Thoracic aorta (tissue), 2 donors: ENCODE measurements at regions not wholly inside any gene's neighbourhood (a gene's known extent, or its start where the extent isn't known, plus 50 kb on each side); places are given as distances from the start of the nearest gene placed in this dataset.

Experiments
- ATAC-seq: fragments of 150-250 bp; one replicate; pipeline ENCODE4 v1.8.0; 2017; ENCODE audit warnings: low read depth; ENCODE audit not compliant: insufficient number of reproducible peaks, low FRiP score
- DNase-seq: peaks from one replicate; pipeline ENCODE4 v3.0.0-alpha.2; 2020; ENCODE audit warnings: low spot score
- H3K27ac ChIP-seq, 2 donors: fragments of 200-600 bp; sonication (generic); 1 replicate in 1 of 2; 2 replicates in 1 of 2; pipeline ENCODE4 v1.5.1; 2016; ENCODE audit warnings: mild to moderate bottlenecking in 2 of 2, moderate library complexity in 2 of 2
- H3K27me3 ChIP-seq: fragments of 200-600 bp; sonication (generic); replicated peaks from 2 replicates; pipeline ENCODE4 v1.6.0; 2016; ENCODE audit warnings: mild to moderate bottlenecking; ENCODE audit not compliant: insufficient read depth
- H3K36me3 ChIP-seq: fragments of 200-600 bp; sonication (generic); one replicate; pipeline ENCODE4 v1.5.1; 2016
- H3K4me1 ChIP-seq, 2 donors: fragments of 200-600 bp; sonication (generic); 1 replicate in 1 of 2; 2 replicates in 1 of 2; pipeline versions ENCODE4 v1.5.1 to v1.6.0; 2016; ENCODE audit warnings: low read depth in 2 of 2, mild to moderate bottlenecking in 1 of 2; ENCODE audit not compliant: control insufficient read depth in 1 of 2
- H3K4me3 ChIP-seq: fragments of 200-600 bp; sonication (generic); 2 replicates; pipeline ENCODE4 v1.5.1; 2016; ENCODE audit warnings: mild to moderate bottlenecking
- H3K9me3 ChIP-seq: fragments of 200-600 bp; sonication (generic); 2 replicates; pipeline ENCODE4 v1.5.1; 2016
- CTCF ChIP-seq: fragments of 200-600 bp; sonication (generic); IDR thresholded peaks from one replicate; pipeline ENCODE4 v1.5.1; 2019; ENCODE audit warnings: antibody characterized with exemption

DNA sequence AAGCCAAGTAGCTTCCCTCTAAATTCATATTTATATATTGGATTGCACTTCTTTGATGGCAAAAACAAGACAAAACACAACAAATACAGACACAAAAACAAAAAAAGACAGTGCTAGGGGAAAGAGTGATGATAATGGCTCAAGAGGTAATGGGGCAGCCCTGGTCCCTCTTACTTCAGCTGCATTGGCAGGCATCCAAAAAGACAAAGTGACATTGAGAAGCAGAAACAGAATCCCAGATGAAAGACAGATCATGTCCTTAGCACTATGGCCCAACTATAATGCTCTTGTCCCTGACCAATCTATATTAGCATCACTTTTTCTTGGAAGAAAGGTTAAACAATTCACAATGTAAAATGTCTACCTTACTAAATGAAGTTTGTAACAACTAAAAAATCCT is 76.2 kb downstream of the GPR85 start:
- Histone ChIP-seq H3K9me3 (no peaks in the 10 kb centered on the region), H3K27me3 (no peaks in the 10 kb centered on the region), H3K27ac (no peak overlapping the region), H3K36me3 (no peaks in the 10 kb centered on the region), H3K4me1 (no peaks in the 10 kb centered on the region), H3K4me3 (no peak overlapping the region)
- DNase-seq (no peak), ATAC-seq (no peak)
- no peak for TF ChIP-seq CTCF

GRCh38 chr7:113008755-113009154 is 77.9 kb downstream of the GPR85 start:
- no peaks in the 10 kb centered on the region for H3K27me3 ChIP-seq
- no peaks in the 10 kb centered on the region for H3K9me3 ChIP-seq
- no peak overlapping the region for H3K4me3 ChIP-seq
- ATAC-seq = no peak
- H3K27ac ChIP-seq = no peak overlapping the region
- no peaks in the 10 kb centered on the region for H3K36me3 ChIP-seq
- no peak for DNase-seq
- TF ChIP-seq CTCF = no peak
- no peaks in the 10 kb centered on the region for H3K4me1 ChIP-seq

DNA sequence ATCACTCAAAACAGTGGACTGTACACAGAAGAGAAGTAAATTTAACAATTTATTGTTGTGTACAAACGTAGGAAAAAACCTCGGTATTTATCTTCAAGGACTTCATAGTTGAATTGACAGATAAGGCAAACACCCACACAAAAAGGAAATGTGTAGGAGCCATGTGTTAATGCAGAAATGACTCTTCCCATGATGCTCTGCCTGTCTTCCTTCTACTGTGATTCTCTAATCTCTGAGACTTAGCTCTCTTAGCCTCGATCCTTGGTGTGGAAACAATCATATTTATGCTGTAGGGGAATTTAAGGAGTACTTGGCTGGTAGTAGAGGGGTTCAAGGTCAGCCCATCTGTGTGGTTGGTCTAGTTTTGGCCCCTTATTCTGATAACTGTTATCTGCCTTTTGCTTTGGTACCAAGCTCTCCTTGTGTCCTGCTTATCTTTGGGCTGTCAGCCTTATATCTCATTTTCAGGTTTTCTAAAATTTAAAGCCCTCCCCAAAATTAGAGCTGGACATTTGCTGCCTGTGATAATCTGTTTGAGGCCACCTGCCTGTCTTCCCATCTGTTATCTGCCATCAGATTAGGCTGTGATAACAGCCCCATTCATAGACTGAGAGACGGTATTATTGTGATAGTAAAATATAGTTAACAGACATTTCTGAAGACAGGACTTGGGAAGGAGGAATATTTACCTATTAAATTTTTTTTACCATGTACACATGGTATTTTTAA is 81.7 kb downstream of the GPR85 start:
- Histone ChIP-seq H3K9me3 (no peaks in the 10 kb centered on the region), H3K36me3 (no peaks in the 10 kb centered on the region), H3K4me1 (no peaks in the 10 kb centered on the region), H3K4me3 (no peak overlapping the region), H3K27me3 (no peaks in the 10 kb centered on the region), H3K27ac (no peak overlapping the region)
- DNase-seq (no peak), ATAC-seq (no peak)
- no peak for TF ChIP-seq CTCF

- no peak for TF ChIP-seq CTCF
- peaks cover 4 to 8% of the 10 kb centered on the region in 2 donors for H3K4me1 ChIP-seq
- ATAC-seq = no peak
- no peak for DNase-seq
- no peaks in the 10 kb centered on the region for H3K9me3 ChIP-seq
- no peaks in the 10 kb centered on the region for H3K27me3 ChIP-seq
- H3K4me3 ChIP-seq = no peak overlapping the region
- no peaks in the 10 kb centered on the region for H3K36me3 ChIP-seq
- no peak overlapping the region for H3K27ac ChIP-seq
Observed at GRCh38 chr7:113000316-113001020, 86.2 kb downstream of the GPR85 start.

DNA sequence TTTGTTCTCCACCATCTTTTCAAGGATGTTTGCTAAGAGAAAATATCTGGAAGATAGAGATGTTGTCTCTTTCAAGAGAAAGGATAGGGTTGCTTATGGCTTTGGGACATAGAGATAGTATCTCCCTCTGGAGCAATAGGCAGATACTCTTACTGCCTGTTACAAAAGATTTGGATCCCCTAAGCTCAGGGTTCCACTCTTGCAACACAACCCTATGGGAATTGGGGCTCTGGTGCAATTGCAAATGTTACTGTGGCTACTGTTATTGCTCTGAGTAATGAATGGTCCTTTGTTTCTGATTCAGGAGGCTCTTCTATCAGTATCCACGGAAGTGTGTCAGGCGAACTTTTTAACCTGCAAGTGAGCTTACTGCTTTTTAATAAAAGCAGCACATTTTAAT is 88.8 kb downstream of the GPR85 start:
- no peaks in the 10 kb centered on the region for H3K9me3 ChIP-seq
- DNase-seq (no peak), ATAC-seq (no peak)
- H3K4me1 ChIP-seq = peaks cover 8% of the 10 kb centered on the region in 2 donors
- no peaks in the 10 kb centered on the region for H3K36me3 ChIP-seq
- H3K4me3 ChIP-seq = no peak overlapping the region
- no peak overlapping the region for H3K27ac ChIP-seq
- no peaks in the 10 kb centered on the region for H3K27me3 ChIP-seq
- TF ChIP-seq CTCF = no peak
